Activated CD4-positive, alpha-beta T cell treated with anti-CD3 and anti-CD28 coated beads for 4 hours (primary cell): ENCODE measurements at regions not wholly inside any gene's neighbourhood (a gene's known extent, or its start where the extent isn't known, plus 50 kb on each side); places are given as distances from the start of the nearest gene placed in this dataset.

Source experiments
- DNase-seq, 2 donors: peaks; one replicate each; pipeline ENCODE4 v3.0.0-alpha.2; 2020

- DNase-seq = no peak
Observed at GRCh38 chr17:65442691-65443090, 118.8 kb downstream of the AXIN2 start.

GRCh38 chr17:65442250-65442649 is 119.2 kb downstream of the AXIN2 start:
- DNase-seq = no peak

GRCh38 chr17:65441053-65441605 is 120.3 kb downstream of the AXIN2 start:
- DNase-seq = no peak

- no peak for DNase-seq
Observed at GRCh38 chr17:65438708-65439294, 122.6 kb downstream of the AXIN2 start.

- DNase-seq = no peak
Observed at GRCh38 chr17:65438173-65438572, 123.3 kb downstream of the AXIN2 start.

- DNase-seq = no peak
Observed at GRCh38 chr17:65436871-65437270, 124.6 kb downstream of the AXIN2 start.

GRCh38 chr17:65434878-65435277 is 126.6 kb downstream of the AXIN2 start:
- DNase-seq = no peak

GRCh38 chr17:65434251-65434650 is 127.2 kb downstream of the AXIN2 start:
- no peak for DNase-seq

GRCh38 chr17:65433592-65433991 is 127.9 kb downstream of the AXIN2 start:
- no peak for DNase-seq

- DNase-seq = no peak
Observed at GRCh38 chr17:65433157-65433556, 128.3 kb downstream of the AXIN2 start.

- no peak for DNase-seq
Observed at GRCh38 chr17:65431116-65431515, 130.3 kb downstream of the AXIN2 start.

- no peak for DNase-seq
Observed at GRCh38 chr17:65430209-65430833, 131.1 kb downstream of the AXIN2 start.

GRCh38 chr17:65423346-65424140 is 137.9 kb downstream of the AXIN2 start:
- DNase-seq = no peak

- no peak for DNase-seq
Observed at GRCh38 chr17:65418622-65419021, 142.8 kb downstream of the AXIN2 start.

- no peak for DNase-seq
Observed at GRCh38 chr17:65417406-65418221, 143.8 kb downstream of the AXIN2 start.

GRCh38 chr17:65415991-65416390 is 145.5 kb downstream of the AXIN2 start:
- DNase-seq = no peak

GRCh38 chr17:65413390-65413789 is 148.1 kb downstream of the AXIN2 start:
- DNase-seq = no peak

GRCh38 chr17:65409381-65409780 is 152.1 kb downstream of the AXIN2 start:
- no peak for DNase-seq

GRCh38 chr17:65408050-65408449 is 153.4 kb downstream of the AXIN2 start:
- DNase-seq = no peak

- no peak for DNase-seq
Observed at GRCh38 chr17:65407017-65407416, 154.4 kb downstream of the AXIN2 start.

GRCh38 chr17:65406552-65406951 is 154.9 kb downstream of the AXIN2 start:
- no peak for DNase-seq

GRCh38 chr17:65405563-65405962 is 155.9 kb downstream of the AXIN2 start:
- no peak for DNase-seq

GRCh38 chr17:65404761-65405160 is 156.7 kb downstream of the AXIN2 start:
- DNase-seq = no peak
